WTC11 (cell line): ENCODE measurements at regions not wholly inside any gene's neighbourhood (a gene's known extent, or its start where the extent isn't known, plus 50 kb on each side); places are given as distances from the start of the nearest gene placed in this dataset.

ENCODE experiments used
- GABPB1 ChIP-seq: sonication (generic); formaldehyde crosslinking; IDR thresholded peaks from 2 replicates; pipeline ENCODE4 v1.8.1; 2023; ENCODE audit warnings: mild to moderate bottlenecking, missing genetic modification reagents
- SMAD3 ChIP-seq: sonication (generic); formaldehyde crosslinking; IDR thresholded peaks from 2 replicates; pipeline ENCODE4 v1.8.0; 2022; ENCODE audit warnings: missing genetic modification reagents, mild to moderate bottlenecking, borderline replicate concordance
- TF ChIP-seq, protein P1 (sequence below): sonication (generic); formaldehyde crosslinking; IDR thresholded peaks from 2 replicates; pipeline ENCODE4 v1.8.0; 2022; ENCODE audit warnings: mild to moderate bottlenecking, missing genetic modification reagents
- TF ChIP-seq, protein P2 (sequence below): fragments of 200-600 bp; IDR thresholded peaks from 2 replicates; pipeline ENCODE4 v1.8.0; 2022; ENCODE audit warnings: antibody characterized with exemption
- TF ChIP-seq, protein P3 (sequence below): sonication (generic); formaldehyde crosslinking; IDR thresholded peaks from 2 replicates; pipeline ENCODE4 v1.8.1; 2022; ENCODE audit warnings: missing genetic modification reagents, borderline replicate concordance
- TF ChIP-seq, protein P4 (sequence below): sonication (generic); formaldehyde crosslinking; IDR thresholded peaks from 2 replicates; pipeline ENCODE4 v1.8.1; 2023; ENCODE audit warnings: mild to moderate bottlenecking, moderate library complexity, missing genetic modification reagents
- TF ChIP-seq, protein P5 (sequence below): sonication (generic); formaldehyde crosslinking; conservative IDR thresholded peaks from 2 replicates; pipeline ENCODE4 v1.8.1; 2022; ENCODE audit warnings: mild to moderate bottlenecking, missing genetic modification reagents
- TF ChIP-seq, protein P6 (sequence below): sonication (generic); formaldehyde crosslinking; IDR thresholded peaks from 2 replicates; pipeline ENCODE4 v1.8.0; 2023; ENCODE audit warnings: missing genetic modification reagents

DNA sequence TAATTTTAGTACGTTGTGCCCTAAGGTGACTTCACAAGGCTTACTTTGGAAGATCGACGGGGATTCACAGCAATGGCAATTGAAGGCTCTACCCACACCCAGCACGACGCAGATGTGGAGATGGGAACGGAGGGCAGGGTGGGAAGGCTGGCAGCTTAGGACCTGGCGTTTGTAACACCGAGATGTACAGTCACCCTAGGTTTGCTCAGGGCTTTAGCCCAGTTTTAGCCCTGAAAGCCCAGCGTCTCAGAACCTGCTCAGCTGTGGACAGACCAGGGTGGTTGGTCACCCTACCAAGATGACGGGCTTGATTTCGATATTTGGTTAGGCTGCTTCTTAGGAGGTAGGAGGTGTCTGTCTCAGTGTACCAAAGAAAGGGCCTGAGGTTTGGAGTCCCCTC, 100.5 kb upstream of the MED13L start:
- TF ChIP-seq SMAD3 (CRISPR knock-in tag) (no peak), GABPB1 (no peak)
- TF ChIP-seq, protein P1, sequence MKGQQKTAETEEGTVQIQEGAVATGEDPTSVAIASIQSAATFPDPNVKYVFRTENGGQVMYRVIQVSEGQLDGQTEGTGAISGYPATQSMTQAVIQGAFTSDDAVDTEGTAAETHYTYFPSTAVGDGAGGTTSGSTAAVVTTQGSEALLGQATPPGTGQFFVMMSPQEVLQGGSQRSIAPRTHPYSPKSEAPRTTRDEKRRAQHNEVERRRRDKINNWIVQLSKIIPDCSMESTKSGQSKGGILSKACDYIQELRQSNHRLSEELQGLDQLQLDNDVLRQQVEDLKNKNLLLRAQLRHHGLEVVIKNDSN (CRISPR knock-in tag): no peak
- TF ChIP-seq, protein P2, sequence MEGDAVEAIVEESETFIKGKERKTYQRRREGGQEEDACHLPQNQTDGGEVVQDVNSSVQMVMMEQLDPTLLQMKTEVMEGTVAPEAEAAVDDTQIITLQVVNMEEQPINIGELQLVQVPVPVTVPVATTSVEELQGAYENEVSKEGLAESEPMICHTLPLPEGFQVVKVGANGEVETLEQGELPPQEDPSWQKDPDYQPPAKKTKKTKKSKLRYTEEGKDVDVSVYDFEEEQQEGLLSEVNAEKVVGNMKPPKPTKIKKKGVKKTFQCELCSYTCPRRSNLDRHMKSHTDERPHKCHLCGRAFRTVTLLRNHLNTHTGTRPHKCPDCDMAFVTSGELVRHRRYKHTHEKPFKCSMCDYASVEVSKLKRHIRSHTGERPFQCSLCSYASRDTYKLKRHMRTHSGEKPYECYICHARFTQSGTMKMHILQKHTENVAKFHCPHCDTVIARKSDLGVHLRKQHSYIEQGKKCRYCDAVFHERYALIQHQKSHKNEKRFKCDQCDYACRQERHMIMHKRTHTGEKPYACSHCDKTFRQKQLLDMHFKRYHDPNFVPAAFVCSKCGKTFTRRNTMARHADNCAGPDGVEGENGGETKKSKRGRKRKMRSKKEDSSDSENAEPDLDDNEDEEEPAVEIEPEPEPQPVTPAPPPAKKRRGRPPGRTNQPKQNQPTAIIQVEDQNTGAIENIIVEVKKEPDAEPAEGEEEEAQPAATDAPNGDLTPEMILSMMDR: no peak
- TF ChIP-seq, protein P3, sequence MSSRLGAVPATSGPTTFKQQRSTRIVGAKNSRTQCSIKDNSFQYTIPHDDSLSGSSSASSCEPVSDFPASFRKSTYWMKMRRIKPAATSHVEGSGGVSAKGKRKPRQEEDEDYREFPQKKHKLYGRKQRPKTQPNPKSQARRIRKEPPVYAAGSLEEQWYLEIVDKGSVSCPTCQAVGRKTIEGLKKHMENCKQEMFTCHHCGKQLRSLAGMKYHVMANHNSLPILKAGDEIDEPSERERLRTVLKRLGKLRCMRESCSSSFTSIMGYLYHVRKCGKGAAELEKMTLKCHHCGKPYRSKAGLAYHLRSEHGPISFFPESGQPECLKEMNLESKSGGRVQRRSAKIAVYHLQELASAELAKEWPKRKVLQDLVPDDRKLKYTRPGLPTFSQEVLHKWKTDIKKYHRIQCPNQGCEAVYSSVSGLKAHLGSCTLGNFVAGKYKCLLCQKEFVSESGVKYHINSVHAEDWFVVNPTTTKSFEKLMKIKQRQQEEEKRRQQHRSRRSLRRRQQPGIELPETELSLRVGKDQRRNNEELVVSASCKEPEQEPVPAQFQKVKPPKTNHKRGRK: no peak
- TF ChIP-seq, protein P4, sequence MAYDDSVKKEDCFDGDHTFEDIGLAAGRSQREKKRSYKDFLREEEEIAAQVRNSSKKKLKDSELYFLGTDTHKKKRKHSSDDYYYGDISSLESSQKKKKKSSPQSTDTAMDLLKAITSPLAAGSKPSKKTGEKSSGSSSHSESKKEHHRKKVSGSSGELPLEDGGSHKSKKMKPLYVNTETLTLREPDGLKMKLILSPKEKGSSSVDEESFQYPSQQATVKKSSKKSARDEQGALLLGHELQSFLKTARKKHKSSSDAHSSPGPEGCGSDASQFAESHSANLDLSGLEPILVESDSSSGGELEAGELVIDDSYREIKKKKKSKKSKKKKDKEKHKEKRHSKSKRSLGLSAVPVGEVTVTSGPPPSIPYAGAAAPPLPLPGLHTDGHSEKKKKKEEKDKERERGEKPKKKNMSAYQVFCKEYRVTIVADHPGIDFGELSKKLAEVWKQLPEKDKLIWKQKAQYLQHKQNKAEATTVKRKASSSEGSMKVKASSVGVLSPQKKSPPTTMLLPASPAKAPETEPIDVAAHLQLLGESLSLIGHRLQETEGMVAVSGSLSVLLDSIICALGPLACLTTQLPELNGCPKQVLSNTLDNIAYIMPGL (CRISPR knock-in tag): no peak
- TF ChIP-seq, protein P5, sequence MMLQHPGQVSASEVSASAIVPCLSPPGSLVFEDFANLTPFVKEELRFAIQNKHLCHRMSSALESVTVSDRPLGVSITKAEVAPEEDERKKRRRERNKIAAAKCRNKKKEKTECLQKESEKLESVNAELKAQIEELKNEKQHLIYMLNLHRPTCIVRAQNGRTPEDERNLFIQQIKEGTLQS (CRISPR knock-in tag): no peak
- TF ChIP-seq, protein P6, sequence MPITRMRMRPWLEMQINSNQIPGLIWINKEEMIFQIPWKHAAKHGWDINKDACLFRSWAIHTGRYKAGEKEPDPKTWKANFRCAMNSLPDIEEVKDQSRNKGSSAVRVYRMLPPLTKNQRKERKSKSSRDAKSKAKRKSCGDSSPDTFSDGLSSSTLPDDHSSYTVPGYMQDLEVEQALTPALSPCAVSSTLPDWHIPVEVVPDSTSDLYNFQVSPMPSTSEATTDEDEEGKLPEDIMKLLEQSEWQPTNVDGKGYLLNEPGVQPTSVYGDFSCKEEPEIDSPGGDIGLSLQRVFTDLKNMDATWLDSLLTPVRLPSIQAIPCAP: no peak
